ENCODE measurements at regions not wholly inside any gene's neighbourhood (a gene's known extent, or its start where the extent isn't known, plus 50 kb on each side); places are given as distances from the start of the nearest gene placed in this dataset.

DNA sequence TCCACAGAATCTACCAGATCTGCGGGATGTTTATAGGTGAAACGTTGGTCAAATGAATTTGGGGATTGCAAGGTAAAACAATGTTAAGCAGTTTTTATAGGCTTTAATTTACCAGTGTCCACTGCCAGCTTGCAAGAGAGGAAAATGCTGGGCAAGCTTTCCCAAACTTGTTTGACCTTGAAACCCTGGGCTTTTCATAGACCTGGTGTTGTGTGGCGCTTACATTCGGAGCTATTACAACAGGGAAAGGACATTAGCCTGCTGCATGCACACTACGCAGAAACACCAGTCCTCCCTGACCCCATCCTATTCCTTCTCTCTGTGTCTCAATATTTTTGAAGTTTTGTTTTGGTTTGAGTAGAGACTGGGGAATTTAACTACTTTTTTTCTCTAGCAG lies 59.6 kb upstream of the AGPS start:
- no peak overlapping the region for H3K27ac Mint-ChIP-seq
- H3K9me3 Mint-ChIP-seq, result peaks cover 0 to 6% (median 0%) of the 10 kb centered on the region in 11 donors
- intact Hi-C loops (cut with micrococcal nuclease), result loop anchor here (1.0 to 10.0 kb wide), 9 partner anchors 23 to 1208 kb away; partner anchors contain the start of genes HNRNPA3 (in 1 of the 2), HOXD8 (in 1 of the 2) and HOXD9 (in 1 of the 2)
- ChIA-PET POLR2A (interaction anchor here (0.5 to 2.4 kb wide), 8 partner anchors 23 to 168 kb away, joined by 3 to 59 read pairs (median 6); partner anchors contain the start of gene NFE2L2), CTCF (interaction anchor here (0.7 to 6.7 kb wide), 16 partner anchors 23 to 433 kb away, joined by 3 to 126 read pairs (median 4); partner anchors contain the start of gene NFE2L2)
- no peaks in the 10 kb centered on the region for H3K27me3 Mint-ChIP-seq
- H3K4me3 ChIP-seq (ENCODE audit: low read length), result no peak overlapping the region
- peaks cover 0 to 18% of the 10 kb centered on the region in 2 donors for H3K4me1 ChIP-seq (ENCODE audit: control insufficient read depth in 2 of 2, insufficient read depth in 2 of 2, low read length in 2 of 2)
- H3K9me3 ChIP-seq (ENCODE audit: control insufficient read depth in 2 of 3, low read length in 3 of 3), result no peaks in the 10 kb centered on the region
- H3K4me1 Mint-ChIP-seq, result peaks cover 4 to 33% (median 15%) of the 10 kb centered on the region in 7 donors
- peaks cover 0 to 8% (median 3%) of the 10 kb centered on the region in 5 donors for H3K36me3 Mint-ChIP-seq
- DNase-seq, result no peak
- ATAC-seq, result no peak
- no peaks in the 10 kb centered on the region for H3K27me3 ChIP-seq (ENCODE audit: control insufficient read depth in 2 of 2, insufficient read depth in 2 of 2, low read length in 2 of 2)
- H3K27ac ChIP-seq (ENCODE audit: low read depth, low read length), result no peak overlapping the region
- no peak overlapping the region for H3K4me3 Mint-ChIP-seq
- no peaks in the 10 kb centered on the region for H3K36me3 ChIP-seq (ENCODE audit: control insufficient read depth in 2 of 3, insufficient read depth in 3 of 3, low read length in 3 of 3)

DNA sequence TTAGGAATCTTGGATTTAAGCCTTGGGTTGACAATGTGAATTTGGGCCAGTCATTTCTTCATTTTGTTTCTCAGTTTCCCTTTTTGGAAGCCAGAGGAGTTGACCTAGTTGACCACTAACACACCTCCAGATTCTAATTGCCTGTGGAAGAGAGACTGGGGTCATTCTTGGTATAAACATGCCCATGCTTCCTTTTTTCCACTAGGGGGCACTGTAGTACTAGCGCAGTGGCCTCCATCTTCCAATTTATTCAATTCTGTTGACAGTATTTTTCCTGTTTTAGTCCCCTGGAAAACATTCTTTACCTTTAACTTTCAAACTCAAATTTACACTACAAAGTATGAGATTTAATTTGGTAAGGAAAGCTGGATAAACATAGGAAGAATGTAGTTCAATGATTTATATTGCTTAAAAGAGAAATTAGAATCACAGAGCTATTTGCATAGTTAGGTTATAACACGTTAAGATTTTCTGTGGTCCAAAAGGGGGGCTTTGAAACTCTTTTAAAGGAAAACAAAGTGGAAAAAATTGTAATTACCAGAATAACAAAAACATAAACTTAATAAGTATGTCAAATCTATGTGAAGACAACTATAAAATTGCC lies 57.5 kb upstream of the AGPS start:
- Histone ChIP-seq H3K9me3 (ENCODE audit: control insufficient read depth in 2 of 3, low read length in 3 of 3) (no peaks in the 10 kb centered on the region), H3K4me1 (ENCODE audit: control insufficient read depth in 2 of 2, insufficient read depth in 2 of 2, low read length in 2 of 2) (peaks cover 0 to 7% of the 10 kb centered on the region in 2 donors), H3K4me3 (ENCODE audit: low read length) (no peak overlapping the region), H3K27me3 (ENCODE audit: control insufficient read depth in 2 of 2, insufficient read depth in 2 of 2, low read length in 2 of 2) (no peaks in the 10 kb centered on the region), H3K27ac (ENCODE audit: low read depth, low read length) (no peak overlapping the region), H3K36me3 (ENCODE audit: control insufficient read depth in 2 of 3, insufficient read depth in 3 of 3, low read length in 3 of 3) (no peaks in the 10 kb centered on the region)
- H3K27ac Mint-ChIP-seq, result peak overlapping the region in 2 of 9 donors; percentile 59 to 78
- ChIA-PET POLR2A (interaction anchor here (0.5 to 2.7 kb wide), 9 partner anchors 17 to 170 kb away, joined by 3 to 10 read pairs (median 3); no protein-coding TSS in a partner anchor), CTCF (interaction anchor here (0.6 to 6.7 kb wide), 24 partner anchors 17 to 432 kb away, joined by 3 to 126 read pairs (median 4); no protein-coding TSS in a partner anchor)
- no peak overlapping the region for H3K4me3 Mint-ChIP-seq
- DNase-seq, result peak in 7 of 9 donors; percentile 24 to 64 (median 56)
- H3K9me3 Mint-ChIP-seq, result no peaks in the 10 kb centered on the region
- H3K36me3 Mint-ChIP-seq, result peaks cover 0 to 6% (median 0%) of the 10 kb centered on the region in 5 donors
- H3K27me3 Mint-ChIP-seq, result no peaks in the 10 kb centered on the region
- intact Hi-C loops (cut with micrococcal nuclease), result loop anchor here (1.0 to 10.0 kb wide), 8 partner anchors 58 to 1210 kb away; partner anchors contain the start of genes AGPS (in 1 of the 2), HOXD8 (in 1 of the 2) and HOXD9 (in 1 of the 2)
- peak; percentile 78 for ATAC-seq
- peaks cover 0 to 25% (median 13%) of the 10 kb centered on the region in 7 donors for H3K4me1 Mint-ChIP-seq

DNA sequence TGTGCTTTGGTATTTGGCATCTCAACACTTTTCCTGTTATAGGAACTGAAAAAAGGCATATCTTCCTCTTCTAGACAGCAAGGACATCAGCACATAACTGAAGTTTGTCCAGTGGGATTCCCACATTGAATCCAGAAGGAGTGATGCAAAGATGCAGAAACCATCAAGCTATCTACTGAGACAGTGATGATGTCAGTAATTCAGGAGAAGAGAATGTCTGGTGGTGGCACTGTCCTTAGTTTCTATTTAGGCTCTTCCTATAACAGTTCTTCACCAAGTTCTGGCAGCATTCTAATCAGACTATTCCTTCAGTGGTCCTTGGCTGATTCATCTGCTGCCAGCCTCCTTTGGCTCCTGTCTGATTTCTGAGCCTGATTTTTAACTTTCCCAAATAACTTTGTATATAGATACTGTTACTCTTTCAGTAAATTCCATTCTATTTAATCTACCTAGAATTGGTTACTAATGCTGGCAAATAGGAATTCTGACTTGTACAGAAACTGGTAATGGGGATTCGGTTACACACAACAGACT lies 56.6 kb upstream of the AGPS start:
- H3K4me3 ChIP-seq (ENCODE audit: low read length), result no peak overlapping the region
- H3K27me3 ChIP-seq (ENCODE audit: control insufficient read depth in 2 of 2, insufficient read depth in 2 of 2, low read length in 2 of 2), result no peaks in the 10 kb centered on the region
- ATAC-seq (no peak), DNase-seq (no peak)
- peaks cover 0 to 6% (median 0%) of the 10 kb centered on the region in 5 donors for H3K36me3 Mint-ChIP-seq
- H3K4me1 ChIP-seq (ENCODE audit: control insufficient read depth in 2 of 2, insufficient read depth in 2 of 2, low read length in 2 of 2), result peaks cover 0 to 7% of the 10 kb centered on the region in 2 donors
- intact Hi-C loops (cut with micrococcal nuclease), result loop anchor here (1.0 to 10.0 kb wide), 8 partner anchors 57 to 1211 kb away; partner anchors contain the start of genes AGPS (in 1 of the 2), HOXD8 (in 1 of the 2) and HOXD9 (in 1 of the 2)
- H3K36me3 ChIP-seq (ENCODE audit: control insufficient read depth in 2 of 3, insufficient read depth in 3 of 3, low read length in 3 of 3), result no peaks in the 10 kb centered on the region
- no peaks in the 10 kb centered on the region for H3K9me3 ChIP-seq (ENCODE audit: control insufficient read depth in 2 of 3, low read length in 3 of 3)
- H3K4me3 Mint-ChIP-seq, result no peak overlapping the region
- ChIA-PET CTCF (interaction anchor here (0.6 to 6.7 kb wide), 16 partner anchors 16 to 685 kb away, joined by 3 to 126 read pairs (median 4); no protein-coding TSS in a partner anchor), POLR2A (interaction anchor here (0.7 to 2.7 kb wide), 6 partner anchors 71 to 434 kb away, joined by 3 to 7 read pairs (median 3); no protein-coding TSS in a partner anchor)
- no peak overlapping the region for H3K27ac ChIP-seq (ENCODE audit: low read depth, low read length)
- H3K9me3 Mint-ChIP-seq, result no peaks in the 10 kb centered on the region
- H3K27me3 Mint-ChIP-seq, result no peaks in the 10 kb centered on the region
- H3K27ac Mint-ChIP-seq, result no peak overlapping the region
- H3K4me1 Mint-ChIP-seq, result peaks cover 0 to 25% (median 13%) of the 10 kb centered on the region in 7 donors

DNA sequence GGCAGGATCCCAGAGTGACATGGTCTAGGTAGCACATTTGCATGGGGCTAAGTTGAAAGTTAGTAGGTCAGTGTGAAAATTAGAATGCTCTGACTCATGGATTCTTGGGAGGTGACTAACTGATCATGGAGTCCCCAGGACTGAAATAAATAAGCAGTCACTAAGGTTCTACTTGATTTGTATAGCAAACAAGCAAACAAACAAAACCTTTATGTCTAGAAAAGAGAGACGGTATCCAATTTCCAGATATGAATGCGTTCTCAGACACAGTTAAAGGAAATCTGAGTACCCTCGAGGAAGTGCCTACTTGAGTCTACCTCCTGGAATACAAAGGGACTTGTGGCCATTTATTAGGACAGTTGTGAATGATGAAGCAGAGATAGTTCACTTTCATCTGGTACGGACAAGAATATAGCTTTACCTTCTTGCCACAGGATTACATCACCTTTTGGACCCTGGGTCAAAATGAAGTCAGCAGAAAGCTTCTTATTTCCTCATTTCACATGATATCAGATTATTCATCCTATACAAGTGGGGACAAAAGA lies 54.3 kb upstream of the AGPS start:
- Histone ChIP-seq H3K36me3 (ENCODE audit: control insufficient read depth in 2 of 3, insufficient read depth in 3 of 3, low read length in 3 of 3) (no peaks in the 10 kb centered on the region), H3K4me1 (ENCODE audit: control insufficient read depth in 2 of 2, insufficient read depth in 2 of 2, low read length in 2 of 2) (no peaks in the 10 kb centered on the region), H3K27ac (ENCODE audit: low read depth, low read length) (no peak overlapping the region), H3K27me3 (ENCODE audit: control insufficient read depth in 2 of 2, insufficient read depth in 2 of 2, low read length in 2 of 2) (no peaks in the 10 kb centered on the region), H3K4me3 (ENCODE audit: low read length) (no peak overlapping the region), H3K9me3 (ENCODE audit: control insufficient read depth in 2 of 3, low read length in 3 of 3) (no peaks in the 10 kb centered on the region)
- CTCF ChIA-PET, result interaction anchor here (0.8 to 6.7 kb wide), 3 partner anchors 66 to 173 kb away, joined by 4 to 126 read pairs (median 4); no protein-coding TSS in a partner anchor
- H3K9me3 Mint-ChIP-seq, result no peaks in the 10 kb centered on the region
- H3K4me1 Mint-ChIP-seq, result peaks cover 0 to 11% (median 0%) of the 10 kb centered on the region in 7 donors
- ATAC-seq (no peak), DNase-seq (no peak)
- no peak overlapping the region for H3K4me3 Mint-ChIP-seq
- no peaks in the 10 kb centered on the region for H3K27me3 Mint-ChIP-seq
- peaks cover 0 to 6% (median 0%) of the 10 kb centered on the region in 5 donors for H3K36me3 Mint-ChIP-seq
- POLR2A ChIA-PET, result interaction anchor here (1.0 kb wide), 1 partner anchor 173 kb away, joined by 4 read pairs; no protein-coding TSS in a partner anchor
- H3K27ac Mint-ChIP-seq, result peak overlapping the region in 1 of 9 donors; percentile 15
- intact Hi-C loops (cut with micrococcal nuclease), result loop anchor here (5.0 to 10.0 kb wide), 3 partner anchors 214 to 1213 kb away; partner anchors contain the start of genes HOXD8 (in 1 of the 2) and HOXD9 (in 1 of the 2)

DNA sequence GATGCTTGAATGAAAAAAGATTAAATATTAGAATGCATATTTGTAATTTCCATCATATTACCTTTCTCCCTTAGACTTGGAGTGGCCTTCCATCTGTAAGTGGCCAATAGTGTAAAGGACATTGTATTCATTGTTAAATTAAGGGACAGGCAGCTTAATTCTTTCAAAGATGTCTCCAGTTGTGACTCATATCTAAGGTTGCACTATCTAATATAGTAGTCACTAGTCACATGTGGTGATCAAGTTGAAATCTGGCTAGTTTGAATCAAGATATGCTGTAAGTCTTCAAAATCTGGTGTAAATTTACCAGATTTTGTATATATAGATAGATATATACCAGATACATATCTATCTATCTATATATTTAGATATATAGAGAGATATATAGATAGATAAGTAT lies 52.4 kb upstream of the AGPS start:
- Histone ChIP-seq H3K27ac (ENCODE audit: low read depth, low read length) (no peak overlapping the region), H3K4me1 (ENCODE audit: control insufficient read depth in 2 of 2, insufficient read depth in 2 of 2, low read length in 2 of 2) (no peaks in the 10 kb centered on the region), H3K4me3 (ENCODE audit: low read length) (no peak overlapping the region), H3K27me3 (ENCODE audit: control insufficient read depth in 2 of 2, insufficient read depth in 2 of 2, low read length in 2 of 2) (no peaks in the 10 kb centered on the region), H3K9me3 (ENCODE audit: control insufficient read depth in 2 of 3, low read length in 3 of 3) (no peaks in the 10 kb centered on the region), H3K36me3 (ENCODE audit: control insufficient read depth in 2 of 3, insufficient read depth in 3 of 3, low read length in 3 of 3) (no peaks in the 10 kb centered on the region)
- intact Hi-C loops (cut with micrococcal nuclease), result no loop called here
- DNase-seq (no peak), ATAC-seq (no peak)
- CTCF ChIA-PET, result interaction anchor here (0.6 kb wide), 1 partner anchor 112 kb away, joined by 5 read pairs; no protein-coding TSS in a partner anchor
- Mint-ChIP-seq H3K36me3 (peaks cover 0 to 6% (median 0%) of the 10 kb centered on the region in 5 donors), H3K27me3 (no peaks in the 10 kb centered on the region), H3K9me3 (no peaks in the 10 kb centered on the region), H3K27ac (no peak overlapping the region), H3K4me3 (no peak overlapping the region), H3K4me1 (peaks cover 0 to 11% (median 0%) of the 10 kb centered on the region in 7 donors)
- POLR2A ChIA-PET, result no interaction called here

DNA sequence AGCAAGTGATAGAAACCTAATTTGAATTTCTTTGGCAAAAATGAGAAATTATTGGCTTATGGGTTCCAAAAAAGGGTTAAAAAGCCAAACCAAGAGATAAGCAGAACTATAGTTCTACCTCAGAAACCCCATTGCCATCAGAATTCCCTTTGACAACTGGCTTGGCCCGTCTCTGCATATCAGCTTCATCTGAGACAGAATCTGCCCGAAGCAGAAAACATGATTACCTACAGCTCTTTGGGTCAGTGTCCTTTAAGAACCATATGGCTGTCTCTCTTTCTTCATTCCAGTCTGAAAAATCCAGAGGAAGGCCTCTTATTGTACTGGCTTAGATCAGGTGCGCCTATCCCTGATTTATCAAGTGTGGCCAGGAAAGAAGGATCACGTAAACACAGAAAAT lies 49.8 kb upstream of the AGPS start:
- ATAC-seq, result no peak
- H3K27me3 ChIP-seq (ENCODE audit: control insufficient read depth in 2 of 2, insufficient read depth in 2 of 2, low read length in 2 of 2), result no peaks in the 10 kb centered on the region
- Mint-ChIP-seq H3K27ac (no peak overlapping the region), H3K9me3 (no peaks in the 10 kb centered on the region), H3K4me3 (no peak overlapping the region), H3K27me3 (no peaks in the 10 kb centered on the region), H3K4me1 (peaks cover 0 to 5% (median 0%) of the 10 kb centered on the region in 7 donors), H3K36me3 (peaks cover 0 to 8% (median 0%) of the 10 kb centered on the region in 5 donors)
- H3K4me1 ChIP-seq (ENCODE audit: control insufficient read depth in 2 of 2, insufficient read depth in 2 of 2, low read length in 2 of 2), result no peaks in the 10 kb centered on the region
- ChIA-PET POLR2A (no interaction called here), CTCF (no interaction called here)
- no peak overlapping the region for H3K4me3 ChIP-seq (ENCODE audit: low read length)
- no peak for DNase-seq
- no peaks in the 10 kb centered on the region for H3K9me3 ChIP-seq (ENCODE audit: control insufficient read depth in 2 of 3, low read length in 3 of 3)
- H3K36me3 ChIP-seq (ENCODE audit: control insufficient read depth in 2 of 3, insufficient read depth in 3 of 3, low read length in 3 of 3), result no peaks in the 10 kb centered on the region
- no peak overlapping the region for H3K27ac ChIP-seq (ENCODE audit: low read depth, low read length)
- intact Hi-C loops (cut with micrococcal nuclease), result no loop called here

All from naive thymus-derived CD4-positive, alpha-beta T cell (primary cell).